ENCODE measurements at regions not wholly inside any gene's neighbourhood (a gene's known extent, or its start where the extent isn't known, plus 50 kb on each side); places are given as distances from the start of the nearest gene placed in this dataset.

DNA sequence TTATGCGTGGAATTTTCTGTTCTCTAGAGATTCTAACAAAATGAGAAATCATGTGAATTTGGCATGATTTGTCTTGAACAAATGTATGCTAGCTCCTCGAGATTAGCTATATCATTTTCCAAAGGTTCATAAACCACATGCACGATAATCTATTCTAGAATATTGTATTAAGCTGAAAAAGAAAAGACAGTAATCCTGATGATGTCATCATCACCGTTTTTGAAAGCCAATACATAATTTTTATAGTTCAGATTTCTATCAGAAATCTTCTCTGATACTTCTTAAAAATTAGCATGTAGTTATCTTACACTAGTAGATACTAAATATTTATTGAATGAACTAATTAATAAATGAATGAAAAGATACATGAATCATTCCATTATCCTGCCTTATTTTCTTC, 111.2 kb downstream of the HAO1 start:
- Histone ChIP-seq H3K9me2 (replicated peaks; ENCODE audit: insufficient read depth, low read length) (no peaks in the 10 kb centered on the region), H2AFZ (ENCODE audit: low read depth, low read length, severe bottlenecking) (no peak overlapping the region), H4K20me1 (ENCODE audit: low read depth, low read length) (no peaks in the 10 kb centered on the region), H3K79me2 (ENCODE audit: insufficient read depth, low read length) (no peaks in the 10 kb centered on the region), H3F3A (ENCODE audit: insufficient read depth) (no peaks in the 10 kb centered on the region), H3K36me3 (ENCODE audit: low read length) (no peaks in the 10 kb centered on the region), H3K9ac (ENCODE audit: low read length) (no peak overlapping the region), H3K27me3 (ENCODE audit: low read length) (no peaks in the 10 kb centered on the region), H3K4me2 (ENCODE audit: low read depth, low read length, poor library complexity, severe bottlenecking) (no peak overlapping the region), H3K9me3 (ENCODE audit: insufficient read depth, low read length) (no peaks in the 10 kb centered on the region), H3K27ac (ENCODE audit: low read depth, low read length) (no peak overlapping the region), H3K4me3 (ENCODE audit: insufficient read depth, low read length, poor library complexity, severe bottlenecking) (no peak overlapping the region)
- TF ChIP-seq, protein P1, sequence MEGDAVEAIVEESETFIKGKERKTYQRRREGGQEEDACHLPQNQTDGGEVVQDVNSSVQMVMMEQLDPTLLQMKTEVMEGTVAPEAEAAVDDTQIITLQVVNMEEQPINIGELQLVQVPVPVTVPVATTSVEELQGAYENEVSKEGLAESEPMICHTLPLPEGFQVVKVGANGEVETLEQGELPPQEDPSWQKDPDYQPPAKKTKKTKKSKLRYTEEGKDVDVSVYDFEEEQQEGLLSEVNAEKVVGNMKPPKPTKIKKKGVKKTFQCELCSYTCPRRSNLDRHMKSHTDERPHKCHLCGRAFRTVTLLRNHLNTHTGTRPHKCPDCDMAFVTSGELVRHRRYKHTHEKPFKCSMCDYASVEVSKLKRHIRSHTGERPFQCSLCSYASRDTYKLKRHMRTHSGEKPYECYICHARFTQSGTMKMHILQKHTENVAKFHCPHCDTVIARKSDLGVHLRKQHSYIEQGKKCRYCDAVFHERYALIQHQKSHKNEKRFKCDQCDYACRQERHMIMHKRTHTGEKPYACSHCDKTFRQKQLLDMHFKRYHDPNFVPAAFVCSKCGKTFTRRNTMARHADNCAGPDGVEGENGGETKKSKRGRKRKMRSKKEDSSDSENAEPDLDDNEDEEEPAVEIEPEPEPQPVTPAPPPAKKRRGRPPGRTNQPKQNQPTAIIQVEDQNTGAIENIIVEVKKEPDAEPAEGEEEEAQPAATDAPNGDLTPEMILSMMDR (IDR thresholded peaks at IDR 0.05; ENCODE audit: insufficient read depth, low read length, poor library complexity, severe bottlenecking): no peak
- TF ChIP-seq EZH2phosphoT487 (conservative IDR thresholded peaks at IDR 0.05; ENCODE audit: low read length): no peak

DNA sequence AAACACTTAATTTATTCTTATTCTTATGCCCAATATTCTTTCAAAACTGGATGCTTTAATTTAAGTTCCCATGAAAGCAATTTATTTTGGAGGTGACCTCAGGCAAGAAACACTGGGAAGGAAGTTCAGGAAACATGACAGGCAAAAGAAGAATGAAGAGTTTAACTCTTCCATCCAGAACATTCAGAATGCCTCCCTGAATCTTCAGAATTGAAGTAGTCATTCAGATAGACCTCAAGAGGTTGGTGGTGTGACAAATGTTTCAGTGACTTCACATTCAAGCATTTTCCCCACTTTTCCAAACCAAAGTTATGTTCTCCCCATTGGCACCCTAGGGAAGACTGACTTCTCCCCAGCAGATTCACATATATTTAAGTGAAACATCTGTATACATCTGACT, 110.5 kb downstream of the HAO1 start:
- Histone ChIP-seq H3K9ac (ENCODE audit: low read length) (no peak overlapping the region), H3K9me2 (replicated peaks; ENCODE audit: insufficient read depth, low read length) (no peaks in the 10 kb centered on the region), H4K20me1 (ENCODE audit: low read depth, low read length) (no peaks in the 10 kb centered on the region), H3K36me3 (ENCODE audit: low read length) (no peaks in the 10 kb centered on the region), H3K9me3 (ENCODE audit: insufficient read depth, low read length) (no peaks in the 10 kb centered on the region), H3K27ac (ENCODE audit: low read depth, low read length) (no peak overlapping the region), H3K27me3 (ENCODE audit: low read length) (no peaks in the 10 kb centered on the region), H3K4me2 (ENCODE audit: low read depth, low read length, poor library complexity, severe bottlenecking) (no peak overlapping the region), H2AFZ (ENCODE audit: low read depth, low read length, severe bottlenecking) (no peak overlapping the region), H3K79me2 (ENCODE audit: insufficient read depth, low read length) (no peaks in the 10 kb centered on the region), H3F3A (ENCODE audit: insufficient read depth) (no peaks in the 10 kb centered on the region), H3K4me3 (ENCODE audit: insufficient read depth, low read length, poor library complexity, severe bottlenecking) (no peak overlapping the region)
- no peak for TF ChIP-seq EZH2phosphoT487 (conservative IDR thresholded peaks at IDR 0.05; ENCODE audit: low read length)
- TF ChIP-seq, protein P1 (IDR thresholded peaks at IDR 0.05; ENCODE audit: insufficient read depth, low read length, poor library complexity, severe bottlenecking): no peak
